COLO668 (cell line): ENCODE measurements at regions not wholly inside any gene's neighbourhood (a gene's known extent, or its start where the extent isn't known, plus 50 kb on each side); places are given as distances from the start of the nearest gene placed in this dataset.
A peak's percentile ranks its signal among the peaks of the same experiment; 100 is the strongest.

ENCODE experiments used
- DNase-seq: peaks from one replicate; lab custom pipeline; 2025; ENCODE audit not compliant: unreplicated experiment; lab: John Stamatoyannopoulos, UW

GRCh38 chr10:90579602-90580242 is 278.1 kb downstream of the HTR7 start:
- DNase-seq = no peak

- DNase-seq = no peak
Measured at GRCh38 chr10:90583416-90583815, 274.4 kb downstream of the HTR7 start.

GRCh38 chr10:90587081-90587491 is 270.8 kb downstream of the HTR7 start:
- DNase-seq = no peak

GRCh38 chr10:90587561-90587960 is 270.3 kb downstream of the HTR7 start:
- no peak for DNase-seq

- DNase-seq = no peak
Measured at GRCh38 chr10:90588222-90588621, 269.6 kb downstream of the HTR7 start.

GRCh38 chr10:90589825-90590224 is 268.0 kb downstream of the HTR7 start:
- DNase-seq = no peak

- no peak for DNase-seq
Measured at GRCh38 chr10:90591629-90592028, 266.2 kb downstream of the HTR7 start.

GRCh38 chr10:90592638-90593302 is 265.1 kb downstream of the HTR7 start:
- peak; percentile 6 for DNase-seq

GRCh38 chr10:90598513-90598912 is 259.3 kb downstream of the HTR7 start:
- no peak for DNase-seq

GRCh38 chr10:90602862-90603610 is 254.8 kb downstream of the HTR7 start:
- no peak for DNase-seq

GRCh38 chr10:90604636-90605035 is 253.2 kb downstream of the HTR7 start:
- no peak for DNase-seq

- DNase-seq = no peak
Measured at GRCh38 chr10:90605506-90605905, 252.3 kb downstream of the HTR7 start.

GRCh38 chr10:90612276-90612675 is 245.6 kb downstream of the HTR7 start:
- no peak for DNase-seq

GRCh38 chr10:90614631-90615030 is 243.2 kb downstream of the HTR7 start:
- DNase-seq = no peak

- DNase-seq = no peak
Measured at GRCh38 chr10:90621577-90621976, 236.3 kb downstream of the HTR7 start.

GRCh38 chr10:90635111-90635765 is 222.6 kb downstream of the HTR7 start:
- no peak for DNase-seq

GRCh38 chr10:90640756-90641155 is 217.1 kb downstream of the HTR7 start:
- no peak for DNase-seq

GRCh38 chr10:90641731-90642130 is 216.1 kb downstream of the HTR7 start:
- DNase-seq = no peak

GRCh38 chr10:90642136-90642535 is 215.7 kb downstream of the HTR7 start:
- DNase-seq = no peak

GRCh38 chr10:90642650-90643049 is 215.2 kb downstream of the HTR7 start:
- no peak for DNase-seq

- DNase-seq = no peak
Measured at GRCh38 chr10:90644165-90644564, 213.7 kb downstream of the HTR7 start.

GRCh38 chr10:90650858-90651257 is 207.0 kb downstream of the HTR7 start:
- DNase-seq = no peak
